22Rv1 (cell line): ENCODE measurements at regions not wholly inside any gene's neighbourhood (a gene's known extent, or its start where the extent isn't known, plus 50 kb on each side); places are given as distances from the start of the nearest gene placed in this dataset.

ENCODE experiments used
- ZFX ChIP-seq: fragments of 450-650 bp; IDR thresholded peaks from 2 replicates; pipeline ENCODE4 v1.6.1; 2017; ENCODE audit warnings: antibody characterized with exemption, borderline replicate concordance
- TF ChIP-seq, protein P1 (sequence below): fragments of 450-650 bp; IDR thresholded peaks from 2 replicates; pipeline ENCODE4 v1.5.1; 2017; ENCODE audit warnings: mild to moderate bottlenecking

DNA sequence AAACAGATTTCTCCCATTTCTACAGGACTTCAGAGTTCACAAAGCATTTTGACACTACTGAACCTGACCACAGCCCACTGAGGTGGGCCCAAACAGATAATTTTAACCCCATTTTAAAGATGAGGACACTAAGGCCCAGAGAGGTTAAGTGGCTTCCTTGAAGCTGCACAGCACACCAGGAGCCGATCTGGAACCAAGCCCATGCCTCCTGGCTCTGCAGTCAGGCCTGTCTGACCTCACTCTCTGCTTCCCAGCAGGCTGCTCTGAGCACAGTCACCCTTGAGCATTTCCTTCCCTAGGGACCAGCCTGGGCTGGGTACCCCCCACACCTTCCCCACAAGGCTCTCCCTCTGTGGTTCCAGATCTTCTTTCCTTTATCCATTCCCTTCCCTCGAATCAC is 252.2 kb downstream of the ENGASE start:
- TF ChIP-seq, protein P1, sequence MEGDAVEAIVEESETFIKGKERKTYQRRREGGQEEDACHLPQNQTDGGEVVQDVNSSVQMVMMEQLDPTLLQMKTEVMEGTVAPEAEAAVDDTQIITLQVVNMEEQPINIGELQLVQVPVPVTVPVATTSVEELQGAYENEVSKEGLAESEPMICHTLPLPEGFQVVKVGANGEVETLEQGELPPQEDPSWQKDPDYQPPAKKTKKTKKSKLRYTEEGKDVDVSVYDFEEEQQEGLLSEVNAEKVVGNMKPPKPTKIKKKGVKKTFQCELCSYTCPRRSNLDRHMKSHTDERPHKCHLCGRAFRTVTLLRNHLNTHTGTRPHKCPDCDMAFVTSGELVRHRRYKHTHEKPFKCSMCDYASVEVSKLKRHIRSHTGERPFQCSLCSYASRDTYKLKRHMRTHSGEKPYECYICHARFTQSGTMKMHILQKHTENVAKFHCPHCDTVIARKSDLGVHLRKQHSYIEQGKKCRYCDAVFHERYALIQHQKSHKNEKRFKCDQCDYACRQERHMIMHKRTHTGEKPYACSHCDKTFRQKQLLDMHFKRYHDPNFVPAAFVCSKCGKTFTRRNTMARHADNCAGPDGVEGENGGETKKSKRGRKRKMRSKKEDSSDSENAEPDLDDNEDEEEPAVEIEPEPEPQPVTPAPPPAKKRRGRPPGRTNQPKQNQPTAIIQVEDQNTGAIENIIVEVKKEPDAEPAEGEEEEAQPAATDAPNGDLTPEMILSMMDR, result no peak
- no peak for TF ChIP-seq ZFX
